ENCODE measurements at regions not wholly inside any gene's neighbourhood (a gene's known extent, or its start where the extent isn't known, plus 50 kb on each side); places are given as distances from the start of the nearest gene placed in this dataset.
"Not testable (repeated sequence)": the region's sequence is repeated elsewhere in the genome, so short reads cannot be mapped to it uniquely, and the experiment has no call there.

- not testable (repeated sequence) for FAIRE-seq; DNase-seq (ENCODE audit: low spot score)
Measured at GRCh38 chr20:29411458-29411820, 1846.0 kb upstream of the DEFB115 start.

GRCh38 chr20:29419378-29419777 lies 1838.1 kb upstream of the DEFB115 start:
- FAIRE-seq: no peak
- DNase-seq (ENCODE audit: low spot score): no peak

GRCh38 chr20:29427201-29428060 lies 1830.0 kb upstream of the DEFB115 start:
- DNase-seq (ENCODE audit: low spot score) (no peak), FAIRE-seq (no peak)

GRCh38 chr20:29430531-29430930 lies 1826.9 kb upstream of the DEFB115 start:
- FAIRE-seq (no peak), DNase-seq (ENCODE audit: low spot score) (no peak)

GRCh38 chr20:29440721-29441120 lies 1816.7 kb upstream of the DEFB115 start:
- not testable (repeated sequence) for FAIRE-seq

GRCh38 chr20:29443206-29443781 lies 1814.2 kb upstream of the DEFB115 start:
- not testable (repeated sequence) for FAIRE-seq
- peak; percentile 51 for DNase-seq (ENCODE audit: low spot score)

More at GRCh38 chr20:29440721-29441120, 1816.7 kb upstream of the DEFB115 start:
- not testable (repeated sequence) for DNase-seq (ENCODE audit: low spot score)

GRCh38 chr20:29443819-29444218 lies 1813.6 kb upstream of the DEFB115 start:
- no peak for DNase-seq (ENCODE audit: low spot score)
- FAIRE-seq: no peak

- FAIRE-seq: not testable (repeated sequence)
Measured at GRCh38 chr20:29445050-29445907, 1812.2 kb upstream of the DEFB115 start.

GRCh38 chr20:29447517-29448484 lies 1809.7 kb upstream of the DEFB115 start:
- DNase-seq (ENCODE audit: low spot score); FAIRE-seq: not testable (repeated sequence)

More at GRCh38 chr20:29445050-29445907, 1812.2 kb upstream of the DEFB115 start:
- not testable (repeated sequence) for DNase-seq (ENCODE audit: low spot score)

GRCh38 chr20:29448806-29449470 lies 1808.5 kb upstream of the DEFB115 start:
- DNase-seq (ENCODE audit: low spot score): no peak
- FAIRE-seq: no peak

GRCh38 chr20:29452186-29452585 lies 1805.3 kb upstream of the DEFB115 start:
- no peak for DNase-seq (ENCODE audit: low spot score)

GRCh38 chr20:29456987-29457693 lies 1800.3 kb upstream of the DEFB115 start:
- DNase-seq (ENCODE audit: low spot score); FAIRE-seq: not testable (repeated sequence)

More at GRCh38 chr20:29452186-29452585, 1805.3 kb upstream of the DEFB115 start:
- no peak for FAIRE-seq

- no peak for DNase-seq (ENCODE audit: low spot score)
- no peak for FAIRE-seq
Measured at GRCh38 chr20:29472606-29473005, 1784.9 kb upstream of the DEFB115 start.

GRCh38 chr20:29492840-29493239 lies 1764.6 kb upstream of the DEFB115 start:
- not testable (repeated sequence) for DNase-seq (ENCODE audit: low spot score); FAIRE-seq

- FAIRE-seq; DNase-seq (ENCODE audit: low spot score): not testable (repeated sequence)
Measured at GRCh38 chr20:29496767-29497166, 1760.7 kb upstream of the DEFB115 start.

- FAIRE-seq (no peak), DNase-seq (ENCODE audit: low spot score) (no peak)
Measured at GRCh38 chr20:29497261-29497671, 1760.2 kb upstream of the DEFB115 start.

GRCh38 chr20:29497684-29498083 lies 1759.8 kb upstream of the DEFB115 start:
- FAIRE-seq: not testable (repeated sequence)

GRCh38 chr20:29500738-29501137 lies 1756.7 kb upstream of the DEFB115 start:
- not testable (repeated sequence) for DNase-seq (ENCODE audit: low spot score); FAIRE-seq

More at GRCh38 chr20:29497684-29498083, 1759.8 kb upstream of the DEFB115 start:
- DNase-seq (ENCODE audit: low spot score): not testable (repeated sequence)

- not testable (repeated sequence) for DNase-seq (ENCODE audit: low spot score); FAIRE-seq
Measured at GRCh38 chr20:29514634-29515033, 1742.8 kb upstream of the DEFB115 start.
